Loucy (cell line): ENCODE measurements at regions not wholly inside any gene's neighbourhood (a gene's known extent, or its start where the extent isn't known, plus 50 kb on each side); places are given as distances from the start of the nearest gene placed in this dataset.

Experiments used
- H2AFZ ChIP-seq: fragments of 200-600 bp; sonication (generic); 2 replicates; pipeline ENCODE4 v1.6.0; 2016; ENCODE audit warnings: antibody characterized with exemption, mild to moderate bottlenecking, low read length, moderate library complexity
- H3F3A ChIP-seq: fragments of 200-600 bp; 2 replicates; pipeline ENCODE4 v1.6.0; 2016; ENCODE audit warnings: antibody characterized with exemption, low read depth, mild to moderate bottlenecking
- H3K27me3 ChIP-seq: fragments of 200-600 bp; sonication (generic); 2 replicates; pipeline ENCODE4 v1.6.1; 2014; ENCODE audit warnings: low read length, mild to moderate bottlenecking; ENCODE audit not compliant: insufficient read depth, poor library complexity, severe bottlenecking
- H3K36me3 ChIP-seq: fragments of 200-600 bp; sonication (generic); 2 replicates; pipeline ENCODE4 v1.6.1; 2016; ENCODE audit warnings: low read length; ENCODE audit not compliant: insufficient read depth
- H3K4me1 ChIP-seq: fragments of 200-600 bp; sonication (generic); 2 replicates; pipeline ENCODE4 v1.5.1; 2014; ENCODE audit warnings: low read length, mild to moderate bottlenecking; ENCODE audit not compliant: insufficient read depth, poor library complexity, severe bottlenecking
- H3K4me2 ChIP-seq: fragments of 200-600 bp; sonication (generic); 2 replicates; pipeline ENCODE4 v1.6.0; 2014; ENCODE audit warnings: antibody characterized with exemption, low read length, low read depth, mild to moderate bottlenecking; ENCODE audit not compliant: poor library complexity, severe bottlenecking
- H3K4me3 ChIP-seq: fragments of 200-600 bp; sonication (generic); 2 replicates; pipeline ENCODE4 v1.5.1; 2014; ENCODE audit warnings: low read length, mild to moderate bottlenecking, mixed read lengths; ENCODE audit not compliant: poor library complexity, severe bottlenecking
- H3K79me2 ChIP-seq: fragments of 200-600 bp; sonication (generic); 2 replicates; pipeline ENCODE4 v1.6.1; 2014; ENCODE audit warnings: low read length; ENCODE audit not compliant: insufficient read depth
- H3K9ac ChIP-seq: fragments of 200-600 bp; sonication (generic); 2 replicates; pipeline ENCODE4 v1.6.0; 2014; ENCODE audit warnings: mild to moderate bottlenecking, low read depth, low read length, moderate library complexity; ENCODE audit not compliant: poor library complexity, severe bottlenecking
- H3K9me2 ChIP-seq: fragments of 200-600 bp; sonication (generic); replicated peaks from 2 replicates; pipeline ENCODE4 v1.6.1; 2016; ENCODE audit warnings: low read depth, low read length, mixed read lengths
- H3K9me3 ChIP-seq: fragments of 200-600 bp; sonication (generic); 2 replicates; pipeline ENCODE4 v1.6.1; 2014; ENCODE audit warnings: mild to moderate bottlenecking, antibody characterized with exemption, low read length, low read depth; ENCODE audit not compliant: insufficient read depth
- H4K20me1 ChIP-seq: fragments of 200-600 bp; sonication (generic); 2 replicates; pipeline ENCODE4 v1.6.0; 2014; ENCODE audit warnings: antibody characterized with exemption, low read length, mild to moderate bottlenecking; ENCODE audit not compliant: insufficient read depth, poor library complexity, severe bottlenecking
- EZH2phosphoT487 ChIP-seq: fragments of 200-600 bp; IDR thresholded peaks from 2 replicates; pipeline ENCODE4 v1.6.1; 2018; ENCODE audit warnings: antibody characterized with exemption, mild to moderate bottlenecking, moderate library complexity, borderline replicate concordance
- TF ChIP-seq, protein P1 (sequence below): fragments of 200-600 bp; sonication (generic); conservative IDR thresholded peaks from 2 replicates; pipeline ENCODE4 v1.5.1; 2014; ENCODE audit warnings: mild to moderate bottlenecking, antibody characterized with exemption, low read length

DNA sequence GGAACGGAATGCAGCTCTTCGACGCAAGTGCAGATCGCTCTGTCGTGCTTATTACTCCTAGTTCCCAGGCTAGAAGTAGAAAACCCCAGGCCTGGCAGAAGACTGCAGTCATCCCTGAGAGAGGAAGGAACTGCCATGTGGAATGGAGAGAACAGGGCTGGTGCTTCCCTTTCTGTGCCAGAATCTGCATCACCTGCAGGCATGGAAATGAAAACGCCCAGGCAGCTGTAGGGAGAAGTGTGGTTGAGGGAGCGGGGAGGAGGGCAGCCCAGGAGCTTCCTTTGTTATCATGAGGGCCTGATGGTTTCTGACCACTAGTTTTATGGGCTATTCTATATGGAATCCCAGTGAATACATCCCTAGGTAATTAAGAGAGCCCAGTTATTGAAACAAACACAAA is 79.4 kb upstream of the SMIM21 start:
- Histone ChIP-seq H2AFZ (no peak overlapping the region), H3K79me2 (no peaks in the 10 kb centered on the region), H3K9me2 (no peaks in the 10 kb centered on the region), H3K27me3 (no peaks in the 10 kb centered on the region), H3K4me1 (no peaks in the 10 kb centered on the region), H4K20me1 (no peaks in the 10 kb centered on the region), H3K9ac (no peak overlapping the region), H3K9me3 (no peaks in the 10 kb centered on the region; the same call in 1 of the 2 replicates), H3F3A (no peaks in the 10 kb centered on the region), H3K4me3 (no peak overlapping the region), H3K36me3 (no peaks in the 10 kb centered on the region), H3K4me2 (no peak overlapping the region)
- TF ChIP-seq, protein P1, sequence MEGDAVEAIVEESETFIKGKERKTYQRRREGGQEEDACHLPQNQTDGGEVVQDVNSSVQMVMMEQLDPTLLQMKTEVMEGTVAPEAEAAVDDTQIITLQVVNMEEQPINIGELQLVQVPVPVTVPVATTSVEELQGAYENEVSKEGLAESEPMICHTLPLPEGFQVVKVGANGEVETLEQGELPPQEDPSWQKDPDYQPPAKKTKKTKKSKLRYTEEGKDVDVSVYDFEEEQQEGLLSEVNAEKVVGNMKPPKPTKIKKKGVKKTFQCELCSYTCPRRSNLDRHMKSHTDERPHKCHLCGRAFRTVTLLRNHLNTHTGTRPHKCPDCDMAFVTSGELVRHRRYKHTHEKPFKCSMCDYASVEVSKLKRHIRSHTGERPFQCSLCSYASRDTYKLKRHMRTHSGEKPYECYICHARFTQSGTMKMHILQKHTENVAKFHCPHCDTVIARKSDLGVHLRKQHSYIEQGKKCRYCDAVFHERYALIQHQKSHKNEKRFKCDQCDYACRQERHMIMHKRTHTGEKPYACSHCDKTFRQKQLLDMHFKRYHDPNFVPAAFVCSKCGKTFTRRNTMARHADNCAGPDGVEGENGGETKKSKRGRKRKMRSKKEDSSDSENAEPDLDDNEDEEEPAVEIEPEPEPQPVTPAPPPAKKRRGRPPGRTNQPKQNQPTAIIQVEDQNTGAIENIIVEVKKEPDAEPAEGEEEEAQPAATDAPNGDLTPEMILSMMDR, result no peak
- no peak for TF ChIP-seq EZH2phosphoT487

DNA sequence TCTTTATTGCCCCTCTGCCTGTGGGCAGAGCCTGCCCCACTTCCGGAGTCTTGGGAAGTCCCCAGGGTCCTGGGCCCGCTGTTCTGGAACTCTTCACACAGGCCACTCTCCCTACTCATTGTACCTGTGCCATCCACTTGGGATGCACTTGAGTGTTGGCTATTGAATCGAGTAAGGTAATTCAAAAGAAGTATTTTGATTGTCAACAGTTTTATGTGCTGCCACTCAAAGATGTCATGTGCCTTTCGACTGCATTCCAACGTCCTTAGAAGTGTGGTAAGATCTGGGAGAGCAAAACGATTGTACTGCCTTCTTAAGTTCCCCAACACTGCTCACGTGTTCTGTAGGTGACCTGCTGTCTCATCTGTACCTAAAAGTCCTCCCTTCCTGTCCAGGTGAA is 77.0 kb upstream of the SMIM21 start:
- no peaks in the 10 kb centered on the region for H3K79me2 ChIP-seq
- no peaks in the 10 kb centered on the region for H4K20me1 ChIP-seq
- H3K9ac ChIP-seq, result no peak overlapping the region
- no peak overlapping the region for H2AFZ ChIP-seq
- H3K27me3 ChIP-seq, result no peaks in the 10 kb centered on the region
- H3K9me3 ChIP-seq, result no peaks in the 10 kb centered on the region
- no peaks in the 10 kb centered on the region for H3F3A ChIP-seq
- no peak overlapping the region for H3K4me3 ChIP-seq
- no peaks in the 10 kb centered on the region for H3K36me3 ChIP-seq
- no peaks in the 10 kb centered on the region for H3K4me1 ChIP-seq
- H3K4me2 ChIP-seq, result no peak overlapping the region
- H3K9me2 ChIP-seq, result no peaks in the 10 kb centered on the region
- no peak for TF ChIP-seq EZH2phosphoT487
- TF ChIP-seq, protein P1, result no peak

DNA sequence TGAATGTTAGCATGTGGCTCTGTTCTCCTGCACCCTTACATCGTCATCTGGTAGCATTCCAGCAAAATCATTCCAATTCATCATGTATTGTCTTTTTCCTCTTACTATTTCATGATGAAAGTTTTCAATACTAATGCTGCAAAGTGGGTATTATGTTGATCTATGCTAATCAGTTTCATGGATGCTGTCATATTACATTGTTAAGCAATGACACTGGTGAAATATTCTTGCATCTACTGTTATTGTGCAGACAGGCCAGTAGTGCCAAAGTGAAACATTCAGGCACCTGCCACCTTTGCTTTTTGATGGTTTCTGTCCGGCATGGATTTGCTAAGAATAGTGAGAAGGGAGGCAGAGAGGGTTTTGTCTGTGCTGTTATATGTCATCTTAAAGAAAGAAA is 76.1 kb upstream of the SMIM21 start:
- H4K20me1 ChIP-seq, result no peaks in the 10 kb centered on the region
- no peak overlapping the region for H2AFZ ChIP-seq
- no peaks in the 10 kb centered on the region for H3K27me3 ChIP-seq
- H3K9me2 ChIP-seq, result no peaks in the 10 kb centered on the region
- no peak overlapping the region for H3K9ac ChIP-seq
- TF ChIP-seq EZH2phosphoT487, result no peak
- TF ChIP-seq, protein P1, result no peak
- no peaks in the 10 kb centered on the region for H3K4me1 ChIP-seq
- no peaks in the 10 kb centered on the region for H3K9me3 ChIP-seq
- no peaks in the 10 kb centered on the region for H3K79me2 ChIP-seq
- no peaks in the 10 kb centered on the region for H3K36me3 ChIP-seq
- H3K4me3 ChIP-seq, result no peak overlapping the region
- H3K4me2 ChIP-seq, result no peak overlapping the region
- no peaks in the 10 kb centered on the region for H3F3A ChIP-seq
